ENCODE measurements at regions not wholly inside any gene's neighbourhood (a gene's known extent, or its start where the extent isn't known, plus 50 kb on each side); places are given as distances from the start of the nearest gene placed in this dataset.

GRCh38 chr2:6301426-6301825 lies 564.3 kb downstream of the CMPK2 start:
- TF ChIP-seq OSR1 (CRISPR knock-in tag; IDR thresholded peaks at IDR 0.05): no peak
- no peak for TF ChIP-seq PPARA (CRISPR knock-in tag; IDR thresholded peaks at IDR 0.05; ENCODE audit: borderline replicate concordance)
- TF ChIP-seq, protein P1, sequence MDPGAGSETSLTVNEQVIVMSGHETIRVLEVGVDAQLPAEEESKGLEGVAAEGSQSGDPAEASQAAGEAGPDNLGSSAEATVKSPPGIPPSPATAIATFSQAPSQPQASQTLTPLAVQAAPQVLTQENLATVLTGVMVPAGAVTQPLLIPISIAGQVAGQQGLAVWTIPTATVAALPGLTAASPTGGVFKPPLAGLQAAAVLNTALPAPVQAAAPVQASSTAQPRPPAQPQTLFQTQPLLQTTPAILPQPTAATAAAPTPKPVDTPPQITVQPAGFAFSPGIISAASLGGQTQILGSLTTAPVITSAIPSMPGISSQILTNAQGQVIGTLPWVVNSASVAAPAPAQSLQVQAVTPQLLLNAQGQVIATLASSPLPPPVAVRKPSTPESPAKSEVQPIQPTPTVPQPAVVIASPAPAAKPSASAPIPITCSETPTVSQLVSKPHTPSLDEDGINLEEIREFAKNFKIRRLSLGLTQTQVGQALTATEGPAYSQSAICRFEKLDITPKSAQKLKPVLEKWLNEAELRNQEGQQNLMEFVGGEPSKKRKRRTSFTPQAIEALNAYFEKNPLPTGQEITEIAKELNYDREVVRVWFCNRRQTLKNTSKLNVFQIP (CRISPR knock-in tag; IDR thresholded peaks at IDR 0.05; ENCODE audit: borderline replicate concordance, low read depth): no peak
- no peak for TF ChIP-seq CREB5 (CRISPR knock-in tag; IDR thresholded peaks at IDR 0.05; ENCODE audit: low read depth)
- TF ChIP-seq ZNF8 (CRISPR knock-in tag; IDR thresholded peaks at IDR 0.05): no peak
- no peak for TF ChIP-seq BACH2 (CRISPR knock-in tag; IDR thresholded peaks at IDR 0.05; ENCODE audit: borderline replicate concordance)
- no peak for TF ChIP-seq CSRNP3 (CRISPR knock-in tag; IDR thresholded peaks at IDR 0.05)
- TF ChIP-seq ESRRG (CRISPR knock-in tag; IDR thresholded peaks at IDR 0.05): no peak
- TF ChIP-seq TOX (CRISPR knock-in tag; IDR thresholded peaks at IDR 0.05; ENCODE audit: borderline replicate concordance): no peak
- TF ChIP-seq ZC3H10 (CRISPR knock-in tag; IDR thresholded peaks at IDR 0.05): no peak
- no peak for TF ChIP-seq GLIS3 (CRISPR knock-in tag; IDR thresholded peaks at IDR 0.05)
- no peak for TF ChIP-seq RARB (CRISPR knock-in tag; IDR thresholded peaks at IDR 0.05)
- ATAC-seq: no peak

GRCh38 chr2:6308986-6309385 lies 556.7 kb downstream of the CMPK2 start:
- TF ChIP-seq OSR1 (CRISPR knock-in tag; IDR thresholded peaks at IDR 0.05) (no peak), ZNF565 (CRISPR knock-in tag; conservative IDR thresholded peaks at IDR 0.05; ENCODE audit: low read depth) (no peak), PPARA (CRISPR knock-in tag; IDR thresholded peaks at IDR 0.05; ENCODE audit: borderline replicate concordance) (no peak), CREB5 (CRISPR knock-in tag; IDR thresholded peaks at IDR 0.05; ENCODE audit: low read depth) (no peak), BACH2 (CRISPR knock-in tag; IDR thresholded peaks at IDR 0.05; ENCODE audit: borderline replicate concordance) (no peak), ARNTL (CRISPR knock-in tag; IDR thresholded peaks at IDR 0.05; ENCODE audit: borderline replicate concordance, low read depth) (no peak), ZNF70 (CRISPR knock-in tag; IDR thresholded peaks at IDR 0.05) (no peak), ZFP30 (CRISPR knock-in tag; IDR thresholded peaks at IDR 0.05) (no peak), ZNF8 (CRISPR knock-in tag; IDR thresholded peaks at IDR 0.05) (no peak), ISL1 (CRISPR knock-in tag; IDR thresholded peaks at IDR 0.05) (no peak)
- TF ChIP-seq, protein P1 (CRISPR knock-in tag; IDR thresholded peaks at IDR 0.05; ENCODE audit: borderline replicate concordance, low read depth): no peak
- ATAC-seq: no peak

GRCh38 chr2:6309415-6310255 lies 556.1 kb downstream of the CMPK2 start:
- ATAC-seq: no peak; the same call in 2 of the 3 replicates
- TF ChIP-seq ZNF8 (CRISPR knock-in tag; IDR thresholded peaks at IDR 0.05) (no peak), TSHZ2 (CRISPR knock-in tag; IDR thresholded peaks at IDR 0.05) (no peak), RARB (CRISPR knock-in tag; IDR thresholded peaks at IDR 0.05) (no peak), TCF4 (CRISPR knock-in tag; IDR thresholded peaks at IDR 0.05; ENCODE audit: borderline replicate concordance) (no peak), CSDC2 (CRISPR knock-in tag; IDR thresholded peaks at IDR 0.05) (no peak), PPARA (CRISPR knock-in tag; IDR thresholded peaks at IDR 0.05; ENCODE audit: borderline replicate concordance) (no peak), ISL1 (CRISPR knock-in tag; IDR thresholded peaks at IDR 0.05) (no peak), ESRRG (CRISPR knock-in tag; IDR thresholded peaks at IDR 0.05) (no peak), ZNF565 (CRISPR knock-in tag; conservative IDR thresholded peaks at IDR 0.05; ENCODE audit: low read depth) (no peak), CREB5 (CRISPR knock-in tag; IDR thresholded peaks at IDR 0.05; ENCODE audit: low read depth) (no peak), ZC3H10 (CRISPR knock-in tag; IDR thresholded peaks at IDR 0.05) (no peak), TOX (CRISPR knock-in tag; IDR thresholded peaks at IDR 0.05; ENCODE audit: borderline replicate concordance) (no peak), OSR1 (CRISPR knock-in tag; IDR thresholded peaks at IDR 0.05) (no peak), GLIS3 (CRISPR knock-in tag; IDR thresholded peaks at IDR 0.05) (no peak)
- TF ChIP-seq, protein P1 (CRISPR knock-in tag; IDR thresholded peaks at IDR 0.05; ENCODE audit: borderline replicate concordance, low read depth): no peak

Data from SK-N-SH treated with all-trans-retinoic acid at 6 μM for 48 hours (cell line).